ENCODE measurements at regions not wholly inside any gene's neighbourhood (a gene's known extent, or its start where the extent isn't known, plus 50 kb on each side); places are given as distances from the start of the nearest gene placed in this dataset.

DNA sequence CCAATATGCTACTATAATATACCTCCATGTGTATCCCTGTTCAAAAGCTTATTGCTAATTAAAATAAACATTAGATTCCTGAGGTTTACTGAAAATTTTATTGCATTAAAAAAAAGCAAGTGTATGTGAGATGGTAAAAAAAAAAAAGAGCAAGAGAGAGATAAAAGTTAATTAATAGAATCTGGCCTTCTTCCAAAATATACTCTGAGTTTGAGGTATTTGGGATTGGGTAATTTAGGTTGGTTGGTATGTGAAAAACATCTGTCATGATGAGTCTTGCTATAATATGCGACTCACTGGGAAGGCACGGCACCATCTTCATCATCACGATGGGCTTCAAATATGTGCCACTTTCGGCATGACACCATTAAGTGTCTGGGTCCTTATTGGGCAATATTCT is 711.1 kb upstream of the SOX9 start:
- TF ChIP-seq CTCF (IDR thresholded peaks at IDR 0.05): no peak
- no peak for TF ChIP-seq POLR2A (IDR thresholded peaks at IDR 0.05)
